HEK293T (cell line): ENCODE measurements at regions not wholly inside any gene's neighbourhood (a gene's known extent, or its start where the extent isn't known, plus 50 kb on each side); places are given as distances from the start of the nearest gene placed in this dataset.
"Not testable (repeated sequence)": the region's sequence is repeated elsewhere in the genome, so short reads cannot be mapped to it uniquely, and the experiment has no call there.

ENCODE experiments used
- CTCF ChIA-PET: fragments of 350-600 bp; formaldehyde crosslinking; extraction: SDS; loops from one replicate; lab custom pipeline; 2021; ENCODE audit warnings: antibody characterized with exemption, inconsistent platforms; lab: Yijun Ruan, JAX
- POLR2A ChIA-PET: fragments of 350-600 bp; formaldehyde crosslinking; extraction: SDS; loops from one replicate; lab custom pipeline; 2020; ENCODE audit warnings: antibody characterized with exemption, inconsistent platforms; lab: Yijun Ruan, JAX
- DNase-seq: peaks from one replicate; pipeline ENCODE4 v3.0.0; 2012; ENCODE audit warnings: mixed read lengths; ENCODE audit errors: extremely low spot score
- ARNT ChIP-seq: fragments of 450-650 bp; IDR thresholded peaks from 2 replicates; pipeline ENCODE4 v1.6.1; 2017; ENCODE audit warnings: mild to moderate bottlenecking
- BHLHE40 ChIP-seq: fragments of 450-650 bp; IDR thresholded peaks from 2 replicates; pipeline ENCODE4 v1.6.1; 2016; ENCODE audit warnings: mild to moderate bottlenecking, moderate library complexity, borderline replicate concordance
- CTBP1 ChIP-seq: fragments of 450-650 bp; IDR thresholded peaks from 2 replicates; pipeline ENCODE4 v1.6.1; 2016; ENCODE audit warnings: borderline replicate concordance
- ELF4 ChIP-seq: fragments of 450-650 bp; IDR thresholded peaks from 2 replicates; pipeline ENCODE4 v1.6.1; 2017; ENCODE audit warnings: antibody characterized with exemption
- FOXA1 ChIP-seq: fragments of 450-650 bp; IDR thresholded peaks from 2 replicates; pipeline ENCODE4 v1.6.1; 2016; ENCODE audit warnings: mild to moderate bottlenecking
- FOXK2 ChIP-seq: fragments of 450-650 bp; IDR thresholded peaks from 2 replicates; pipeline ENCODE4 v1.6.1; 2016; ENCODE audit warnings: mild to moderate bottlenecking
- FOXM1 ChIP-seq: fragments of 450-650 bp; IDR thresholded peaks from 2 replicates; pipeline ENCODE4 v1.6.1; 2017; ENCODE audit warnings: mild to moderate bottlenecking, borderline replicate concordance
- HDGF ChIP-seq: fragments of 450-650 bp; IDR thresholded peaks from 2 replicates; pipeline ENCODE4 v1.6.1; 2017; ENCODE audit warnings: antibody characterized with exemption, borderline replicate concordance
- L3MBTL2 ChIP-seq: fragments of 450-650 bp; conservative IDR thresholded peaks from 2 replicates; pipeline ENCODE4 v1.6.1; 2016; ENCODE audit warnings: mild to moderate bottlenecking
- LEF1 ChIP-seq: fragments of 450-650 bp; IDR thresholded peaks from 2 replicates; pipeline ENCODE4 v1.6.1; 2017; ENCODE audit warnings: mild to moderate bottlenecking, borderline replicate concordance
- NFRKB ChIP-seq: fragments of 450-650 bp; IDR thresholded peaks from 2 replicates; pipeline ENCODE4 v1.6.1; 2016; ENCODE audit warnings: mild to moderate bottlenecking, moderate library complexity
- PKNOX1 ChIP-seq: fragments of 450-650 bp; IDR thresholded peaks from 2 replicates; pipeline ENCODE4 v1.6.1; 2016
- SP1 ChIP-seq: fragments of 450-650 bp; IDR thresholded peaks from 2 replicates; pipeline ENCODE4 v1.6.1; 2017
- SUZ12 ChIP-seq: fragments of 450-650 bp; IDR thresholded peaks from 2 replicates; pipeline ENCODE4 v1.6.1; 2016; ENCODE audit warnings: mild to moderate bottlenecking
- TARDBP ChIP-seq: fragments of 450-650 bp; IDR thresholded peaks from 2 replicates; pipeline ENCODE4 v1.6.1; 2016
- ZNF384 ChIP-seq: fragments of 450-650 bp; IDR thresholded peaks from 2 replicates; pipeline ENCODE4 v1.6.1; 2016

- ChIA-PET CTCF (no interaction called here), POLR2A (no interaction called here)
- no peak for TF ChIP-seq NFRKB
- no peak for TF ChIP-seq SP1
- TF ChIP-seq SUZ12 = no peak
- no peak for TF ChIP-seq FOXK2
- TF ChIP-seq HDGF = no peak
- no peak for TF ChIP-seq CTBP1
- no peak for TF ChIP-seq L3MBTL2
- no peak for TF ChIP-seq FOXM1
- TF ChIP-seq ZNF384 = no peak
- TF ChIP-seq PKNOX1 = no peak
- TF ChIP-seq ELF4 = no peak
- TF ChIP-seq ARNT = no peak
- TF ChIP-seq LEF1 = no peak
- TF ChIP-seq BHLHE40 = no peak
- no peak for TF ChIP-seq FOXA1
- no peak for TF ChIP-seq TARDBP
- DNase-seq = no peak
Measured at GRCh38 chr19:34574704-34575103, 93.1 kb downstream of the WTIP start.

- no peak for DNase-seq
- no peak for TF ChIP-seq L3MBTL2
- TF ChIP-seq PKNOX1 = no peak
- TF ChIP-seq HDGF = no peak
- no peak for TF ChIP-seq BHLHE40
- no peak for TF ChIP-seq TARDBP
- no peak for TF ChIP-seq LEF1
- no peak for TF ChIP-seq FOXA1
- TF ChIP-seq ZNF384 = no peak
- TF ChIP-seq NFRKB = no peak
- ChIA-PET POLR2A (no interaction called here), CTCF (no interaction called here)
Measured at GRCh38 chr19:34573226-34573864, 91.8 kb downstream of the WTIP start.

GRCh38 chr19:34570140-34570539 is 88.6 kb downstream of the WTIP start:
- CTCF ChIA-PET, DNase-seq, POLR2A ChIA-PET: not testable (repeated sequence)

GRCh38 chr19:34562344-34562743 is 80.8 kb downstream of the WTIP start:
- POLR2A ChIA-PET, DNase-seq, CTCF ChIA-PET: not testable (repeated sequence)
